ENCODE measurements at regions not wholly inside any gene's neighbourhood (a gene's known extent, or its start where the extent isn't known, plus 50 kb on each side); places are given as distances from the start of the nearest gene placed in this dataset.

DNA sequence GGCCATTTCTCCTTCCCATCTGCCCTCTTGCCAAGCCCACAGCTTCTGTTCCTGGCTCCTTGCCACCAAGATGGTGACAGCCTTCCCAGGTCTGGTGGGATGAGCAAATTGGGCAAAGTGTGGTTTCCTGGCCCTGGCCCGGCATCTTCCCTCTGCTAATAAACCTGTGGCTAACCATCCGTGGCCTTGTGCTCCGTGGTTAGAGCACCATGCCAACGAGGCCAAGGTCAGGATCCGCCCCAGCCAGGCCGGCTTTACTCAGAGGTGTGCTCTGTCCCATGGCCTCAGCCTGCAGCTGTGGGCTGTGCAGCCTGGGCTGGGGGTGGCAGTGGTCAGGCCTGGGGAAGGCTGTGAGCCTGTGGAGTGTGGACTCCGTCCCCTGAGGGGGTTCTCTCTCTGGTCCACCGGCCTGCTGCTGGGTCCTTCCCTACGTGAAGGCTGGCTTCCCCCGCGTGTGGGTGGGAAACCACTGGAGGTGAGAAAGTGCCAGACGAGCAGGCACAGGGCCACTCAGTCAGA, 117.4 kb downstream of the VEGFA start (continued):
- TF ChIP-seq, protein P1, sequence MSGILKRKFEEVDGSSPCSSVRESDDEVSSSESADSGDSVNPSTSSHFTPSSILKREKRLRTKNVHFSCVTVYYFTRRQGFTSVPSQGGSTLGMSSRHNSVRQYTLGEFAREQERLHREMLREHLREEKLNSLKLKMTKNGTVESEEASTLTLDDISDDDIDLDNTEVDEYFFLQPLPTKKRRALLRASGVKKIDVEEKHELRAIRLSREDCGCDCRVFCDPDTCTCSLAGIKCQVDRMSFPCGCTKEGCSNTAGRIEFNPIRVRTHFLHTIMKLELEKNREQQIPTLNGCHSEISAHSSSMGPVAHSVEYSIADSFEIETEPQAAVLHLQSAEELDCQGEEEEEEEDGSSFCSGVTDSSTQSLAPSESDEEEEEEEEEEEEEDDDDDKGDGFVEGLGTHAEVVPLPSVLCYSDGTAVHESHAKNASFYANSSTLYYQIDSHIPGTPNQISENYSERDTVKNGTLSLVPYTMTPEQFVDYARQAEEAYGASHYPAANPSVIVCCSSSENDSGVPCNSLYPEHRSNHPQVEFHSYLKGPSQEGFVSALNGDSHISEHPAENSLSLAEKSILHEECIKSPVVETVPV (CRISPR knock-in tag; IDR thresholded peaks at IDR 0.05), result no peak
- TF ChIP-seq RARB (CRISPR knock-in tag; IDR thresholded peaks at IDR 0.05) (no peak), TCF4 (CRISPR knock-in tag; IDR thresholded peaks at IDR 0.05; ENCODE audit: borderline replicate concordance) (no peak), GLIS3 (CRISPR knock-in tag; IDR thresholded peaks at IDR 0.05) (no peak), ZFP3 (CRISPR knock-in tag; IDR thresholded peaks at IDR 0.05) (no peak), ZNF565 (CRISPR knock-in tag; conservative IDR thresholded peaks at IDR 0.05; ENCODE audit: low read depth) (no peak), PPARA (CRISPR knock-in tag; IDR thresholded peaks at IDR 0.05; ENCODE audit: borderline replicate concordance) (no peak)
- TF ChIP-seq, protein P2, sequence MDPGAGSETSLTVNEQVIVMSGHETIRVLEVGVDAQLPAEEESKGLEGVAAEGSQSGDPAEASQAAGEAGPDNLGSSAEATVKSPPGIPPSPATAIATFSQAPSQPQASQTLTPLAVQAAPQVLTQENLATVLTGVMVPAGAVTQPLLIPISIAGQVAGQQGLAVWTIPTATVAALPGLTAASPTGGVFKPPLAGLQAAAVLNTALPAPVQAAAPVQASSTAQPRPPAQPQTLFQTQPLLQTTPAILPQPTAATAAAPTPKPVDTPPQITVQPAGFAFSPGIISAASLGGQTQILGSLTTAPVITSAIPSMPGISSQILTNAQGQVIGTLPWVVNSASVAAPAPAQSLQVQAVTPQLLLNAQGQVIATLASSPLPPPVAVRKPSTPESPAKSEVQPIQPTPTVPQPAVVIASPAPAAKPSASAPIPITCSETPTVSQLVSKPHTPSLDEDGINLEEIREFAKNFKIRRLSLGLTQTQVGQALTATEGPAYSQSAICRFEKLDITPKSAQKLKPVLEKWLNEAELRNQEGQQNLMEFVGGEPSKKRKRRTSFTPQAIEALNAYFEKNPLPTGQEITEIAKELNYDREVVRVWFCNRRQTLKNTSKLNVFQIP (CRISPR knock-in tag; IDR thresholded peaks at IDR 0.05; ENCODE audit: borderline replicate concordance, low read depth), result no peak
- TF ChIP-seq, protein P3, sequence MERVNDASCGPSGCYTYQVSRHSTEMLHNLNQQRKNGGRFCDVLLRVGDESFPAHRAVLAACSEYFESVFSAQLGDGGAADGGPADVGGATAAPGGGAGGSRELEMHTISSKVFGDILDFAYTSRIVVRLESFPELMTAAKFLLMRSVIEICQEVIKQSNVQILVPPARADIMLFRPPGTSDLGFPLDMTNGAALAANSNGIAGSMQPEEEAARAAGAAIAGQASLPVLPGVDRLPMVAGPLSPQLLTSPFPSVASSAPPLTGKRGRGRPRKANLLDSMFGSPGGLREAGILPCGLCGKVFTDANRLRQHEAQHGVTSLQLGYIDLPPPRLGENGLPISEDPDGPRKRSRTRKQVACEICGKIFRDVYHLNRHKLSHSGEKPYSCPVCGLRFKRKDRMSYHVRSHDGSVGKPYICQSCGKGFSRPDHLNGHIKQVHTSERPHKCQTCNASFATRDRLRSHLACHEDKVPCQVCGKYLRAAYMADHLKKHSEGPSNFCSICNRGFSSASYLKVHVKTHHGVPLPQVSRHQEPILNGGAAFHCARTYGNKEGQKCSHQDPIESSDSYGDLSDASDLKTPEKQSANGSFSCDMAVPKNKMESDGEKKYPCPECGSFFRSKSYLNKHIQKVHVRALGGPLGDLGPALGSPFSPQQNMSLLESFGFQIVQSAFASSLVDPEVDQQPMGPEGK (CRISPR knock-in tag; IDR thresholded peaks at IDR 0.05; ENCODE audit: borderline replicate concordance), result no peak

DNA sequence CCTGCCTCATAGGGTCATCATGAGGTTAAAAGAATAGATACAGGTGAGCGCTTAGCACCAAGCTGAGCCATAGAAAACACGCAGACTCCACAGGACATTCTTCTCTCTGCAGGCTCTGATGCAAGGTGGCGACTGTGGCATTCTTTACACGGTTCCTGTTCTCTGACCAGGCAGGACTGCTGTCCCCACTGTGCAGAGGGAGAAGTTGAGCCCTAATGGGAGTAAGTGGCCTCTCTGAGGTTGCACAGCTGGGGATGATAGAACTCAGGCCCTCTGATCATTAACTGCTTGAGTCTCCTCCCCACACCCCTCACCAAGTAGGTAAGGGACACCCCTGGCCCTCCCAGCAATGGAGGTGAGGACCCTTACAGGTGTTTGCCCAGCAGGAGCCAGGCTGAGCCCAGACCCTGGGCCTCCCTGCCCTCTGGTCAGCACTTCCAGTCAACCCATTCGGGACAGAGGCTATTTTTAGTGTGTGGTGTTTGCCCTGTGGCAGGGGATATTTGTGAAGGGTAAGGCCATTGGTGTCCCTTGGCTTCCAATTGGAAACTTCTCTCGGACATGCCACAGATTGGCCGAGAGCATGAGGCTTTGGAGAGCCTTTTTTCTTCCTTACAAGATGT, 116.8 kb downstream of the VEGFA start:
- ATAC-seq, result no peak

DNA sequence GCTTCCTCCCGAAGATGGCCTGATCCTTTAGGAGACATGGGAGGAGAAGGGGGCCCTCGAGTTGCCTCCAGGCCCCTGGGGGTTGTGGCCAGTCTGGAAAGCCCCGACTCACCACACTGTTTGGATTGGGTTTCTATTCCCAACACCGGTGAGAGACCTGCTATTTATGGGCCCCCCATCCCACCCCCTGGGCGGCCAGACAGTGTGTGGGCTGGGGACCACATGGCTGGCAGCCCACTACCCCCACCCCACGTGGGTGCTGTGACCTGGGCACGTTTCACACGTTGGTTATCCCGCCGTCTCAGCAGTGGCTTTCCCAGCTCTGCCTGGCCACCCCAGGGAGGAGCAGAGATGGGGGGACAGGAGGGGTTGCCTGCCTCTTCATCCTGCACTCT, 116.1 kb downstream of the VEGFA start:
- TF ChIP-seq ZFP3 (CRISPR knock-in tag; IDR thresholded peaks at IDR 0.05) (no peak), ZNF8 (CRISPR knock-in tag; IDR thresholded peaks at IDR 0.05) (no peak), ZC3H10 (CRISPR knock-in tag; IDR thresholded peaks at IDR 0.05) (no peak), TOX (CRISPR knock-in tag; IDR thresholded peaks at IDR 0.05; ENCODE audit: borderline replicate concordance) (no peak), PPARA (CRISPR knock-in tag; IDR thresholded peaks at IDR 0.05; ENCODE audit: borderline replicate concordance) (no peak), ZFP30 (CRISPR knock-in tag; IDR thresholded peaks at IDR 0.05) (no peak), ZNF70 (CRISPR knock-in tag; IDR thresholded peaks at IDR 0.05) (no peak), BACH2 (CRISPR knock-in tag; IDR thresholded peaks at IDR 0.05; ENCODE audit: borderline replicate concordance) (no peak)
- TF ChIP-seq, protein P4, sequence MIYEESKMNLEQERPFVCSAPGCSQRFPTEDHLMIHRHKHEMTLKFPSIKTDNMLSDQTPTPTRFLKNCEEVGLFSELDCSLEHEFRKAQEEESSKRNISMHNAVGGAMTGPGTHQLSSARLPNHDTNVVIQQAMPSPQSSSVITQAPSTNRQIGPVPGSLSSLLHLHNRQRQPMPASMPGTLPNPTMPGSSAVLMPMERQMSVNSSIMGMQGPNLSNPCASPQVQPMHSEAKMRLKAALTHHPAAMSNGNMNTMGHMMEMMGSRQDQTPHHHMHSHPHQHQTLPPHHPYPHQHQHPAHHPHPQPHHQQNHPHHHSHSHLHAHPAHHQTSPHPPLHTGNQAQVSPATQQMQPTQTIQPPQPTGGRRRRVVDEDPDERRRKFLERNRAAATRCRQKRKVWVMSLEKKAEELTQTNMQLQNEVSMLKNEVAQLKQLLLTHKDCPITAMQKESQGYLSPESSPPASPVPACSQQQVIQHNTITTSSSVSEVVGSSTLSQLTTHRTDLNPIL (CRISPR knock-in tag; IDR thresholded peaks at IDR 0.05; ENCODE audit: low read depth), result no peak
- TF ChIP-seq, protein P2 (CRISPR knock-in tag; IDR thresholded peaks at IDR 0.05; ENCODE audit: borderline replicate concordance, low read depth), result no peak
- TF ChIP-seq, protein P1 (CRISPR knock-in tag; IDR thresholded peaks at IDR 0.05), result no peak
- TF ChIP-seq, protein P3 (CRISPR knock-in tag; IDR thresholded peaks at IDR 0.05; ENCODE audit: borderline replicate concordance), result no peak
- no peak for ATAC-seq

More for the DNA sequence above, 116.8 kb downstream of the VEGFA start:
- TF ChIP-seq ZFP3 (CRISPR knock-in tag; IDR thresholded peaks at IDR 0.05), result no peak
- TF ChIP-seq TCF4 (CRISPR knock-in tag; IDR thresholded peaks at IDR 0.05; ENCODE audit: borderline replicate concordance), result no peak
- TF ChIP-seq ISL1 (CRISPR knock-in tag; IDR thresholded peaks at IDR 0.05), result no peak
- no peak for TF ChIP-seq SNAI2 (CRISPR knock-in tag; IDR thresholded peaks at IDR 0.05)
- TF ChIP-seq BACH2 (CRISPR knock-in tag; IDR thresholded peaks at IDR 0.05; ENCODE audit: borderline replicate concordance), result no peak
- TF ChIP-seq RARB (CRISPR knock-in tag; IDR thresholded peaks at IDR 0.05), result no peak
- TF ChIP-seq, protein P3 (CRISPR knock-in tag; IDR thresholded peaks at IDR 0.05; ENCODE audit: borderline replicate concordance), result no peak
- TF ChIP-seq ZNF565 (CRISPR knock-in tag; conservative IDR thresholded peaks at IDR 0.05; ENCODE audit: low read depth), result no peak
- no peak for TF ChIP-seq ARNTL (CRISPR knock-in tag; IDR thresholded peaks at IDR 0.05; ENCODE audit: borderline replicate concordance, low read depth)
